Activated B cell treated with CpG ODN at 0.5 μM for 24 hours (primary cell): ENCODE measurements at regions not wholly inside any gene's neighbourhood (a gene's known extent, or its start where the extent isn't known, plus 50 kb on each side); places are given as distances from the start of the nearest gene placed in this dataset.

Experiments used
- ATAC-seq: fragments of 200-7000 bp; cut with Tn5 transposase; one replicate; pipeline ENCODE4 v1.10.0; 2021; ENCODE audit warnings: low read depth, mild to moderate bottlenecking, moderate library complexity
- CTCF ChIA-PET: fragments of 350-600 bp; sonication (Branson Sonifier 250); formaldehyde crosslinking; loops from one replicate; lab custom pipeline; 2021; ENCODE audit warnings: antibody characterized with exemption; lab: Charles Lee
- POLR2A ChIA-PET: fragments of 350-600 bp; sonication (Branson Sonifier 250); formaldehyde crosslinking; loops from one replicate; lab custom pipeline; 2021; ENCODE audit warnings: antibody characterized with exemption; lab: Charles Lee
- DNase-seq: peaks from one replicate; pipeline ENCODE4 v3.0.0; 2022
- H3K27ac Mint-ChIP-seq: one replicate; pipeline ENCODE4 v1.8.0; 2020; ENCODE audit warnings: mixed read lengths
- H3K27me3 Mint-ChIP-seq: one replicate; pipeline ENCODE4 v1.8.0; 2021; ENCODE audit warnings: mixed read lengths
- H3K36me3 Mint-ChIP-seq: one replicate; pipeline ENCODE4 v1.8.0; 2021; ENCODE audit warnings: low read depth, mixed read lengths
- H3K4me1 Mint-ChIP-seq: one replicate; pipeline ENCODE4 v1.8.0; 2021; ENCODE audit warnings: mixed read lengths
- H3K4me3 Mint-ChIP-seq: one replicate; pipeline ENCODE4 v1.8.0; 2020; ENCODE audit warnings: mild to moderate bottlenecking, mixed read lengths
- H3K9me3 Mint-ChIP-seq: one replicate; pipeline ENCODE4 v1.8.0; 2020; ENCODE audit warnings: mixed read lengths
- intact Hi-C: fragments of 100-400 bp; cut with micrococcal nuclease; formaldehyde crosslinking; loops from one replicate; pipeline ENCODE4 v1.15.1; 2024
- TF ChIP-seq, protein P1 (sequence below): fragments of 200-600 bp; IDR thresholded peaks from one replicate; pipeline ENCODE4 v1.8.0; 2022; ENCODE audit warnings: antibody characterized with exemption, mild to moderate bottlenecking

DNA sequence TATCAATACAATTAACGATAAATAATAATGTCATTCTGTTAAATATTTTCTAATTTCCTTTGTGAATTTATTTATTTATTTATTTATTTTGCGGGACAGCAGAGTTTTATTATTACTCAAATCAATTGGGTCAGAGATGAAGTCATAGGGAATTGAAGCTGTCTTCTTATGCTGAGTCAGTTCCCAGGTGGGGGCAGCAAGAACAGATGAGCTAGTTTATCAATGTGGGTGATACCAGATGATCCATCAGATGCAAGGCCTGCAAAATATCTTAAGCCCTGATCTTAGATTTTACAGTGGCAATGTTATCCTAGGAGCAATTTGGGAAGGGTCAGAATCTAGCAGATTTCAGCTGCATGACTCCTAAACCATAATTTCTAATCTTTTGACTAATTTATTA is 1050.3 kb downstream of the OTOL1 start:
- DNase-seq = no peak
- Mint-ChIP-seq H3K4me3 (no peak overlapping the region), H3K4me1 (no peaks in the 10 kb centered on the region), H3K9me3 (peaks cover 2% of the 10 kb centered on the region), H3K27ac (no peak overlapping the region), H3K27me3 (no peaks in the 10 kb centered on the region), H3K36me3 (no peaks in the 10 kb centered on the region)
- POLR2A ChIA-PET = no interaction called here
- no peak for ATAC-seq
- intact Hi-C loops = no loop called here
- TF ChIP-seq, protein P1, sequence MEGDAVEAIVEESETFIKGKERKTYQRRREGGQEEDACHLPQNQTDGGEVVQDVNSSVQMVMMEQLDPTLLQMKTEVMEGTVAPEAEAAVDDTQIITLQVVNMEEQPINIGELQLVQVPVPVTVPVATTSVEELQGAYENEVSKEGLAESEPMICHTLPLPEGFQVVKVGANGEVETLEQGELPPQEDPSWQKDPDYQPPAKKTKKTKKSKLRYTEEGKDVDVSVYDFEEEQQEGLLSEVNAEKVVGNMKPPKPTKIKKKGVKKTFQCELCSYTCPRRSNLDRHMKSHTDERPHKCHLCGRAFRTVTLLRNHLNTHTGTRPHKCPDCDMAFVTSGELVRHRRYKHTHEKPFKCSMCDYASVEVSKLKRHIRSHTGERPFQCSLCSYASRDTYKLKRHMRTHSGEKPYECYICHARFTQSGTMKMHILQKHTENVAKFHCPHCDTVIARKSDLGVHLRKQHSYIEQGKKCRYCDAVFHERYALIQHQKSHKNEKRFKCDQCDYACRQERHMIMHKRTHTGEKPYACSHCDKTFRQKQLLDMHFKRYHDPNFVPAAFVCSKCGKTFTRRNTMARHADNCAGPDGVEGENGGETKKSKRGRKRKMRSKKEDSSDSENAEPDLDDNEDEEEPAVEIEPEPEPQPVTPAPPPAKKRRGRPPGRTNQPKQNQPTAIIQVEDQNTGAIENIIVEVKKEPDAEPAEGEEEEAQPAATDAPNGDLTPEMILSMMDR = no peak
- CTCF ChIA-PET = no interaction called here

DNA sequence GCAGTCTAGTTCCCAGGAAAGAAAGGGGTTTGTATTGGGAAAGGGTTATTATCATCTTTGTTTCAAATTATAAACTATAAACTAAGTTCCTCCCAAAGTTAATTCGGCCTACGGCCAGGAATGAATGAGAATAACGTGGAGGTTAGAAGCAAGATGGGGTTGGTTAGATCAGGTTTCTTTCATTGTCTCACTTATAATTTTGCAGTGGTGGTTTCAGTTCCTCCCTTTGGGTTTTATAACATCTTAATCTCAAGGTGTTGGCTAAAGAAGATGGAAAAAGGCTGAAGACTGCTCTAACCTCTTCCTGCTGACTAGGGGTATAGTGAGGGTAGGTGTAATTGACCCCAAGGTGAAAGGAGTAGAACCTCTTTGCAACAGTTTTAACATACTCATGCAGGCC is 1050.7 kb downstream of the OTOL1 start:
- H3K9me3 Mint-ChIP-seq = peaks cover 3% of the 10 kb centered on the region
- POLR2A ChIA-PET = no interaction called here
- H3K36me3 Mint-ChIP-seq = no peaks in the 10 kb centered on the region
- CTCF ChIA-PET = no interaction called here
- ATAC-seq = no peak
- no peaks in the 10 kb centered on the region for H3K4me1 Mint-ChIP-seq
- DNase-seq = no peak
- no peak overlapping the region for H3K27ac Mint-ChIP-seq
- TF ChIP-seq, protein P1 = no peak
- no peaks in the 10 kb centered on the region for H3K27me3 Mint-ChIP-seq
- no peak overlapping the region for H3K4me3 Mint-ChIP-seq
- intact Hi-C loops = no loop called here

DNA sequence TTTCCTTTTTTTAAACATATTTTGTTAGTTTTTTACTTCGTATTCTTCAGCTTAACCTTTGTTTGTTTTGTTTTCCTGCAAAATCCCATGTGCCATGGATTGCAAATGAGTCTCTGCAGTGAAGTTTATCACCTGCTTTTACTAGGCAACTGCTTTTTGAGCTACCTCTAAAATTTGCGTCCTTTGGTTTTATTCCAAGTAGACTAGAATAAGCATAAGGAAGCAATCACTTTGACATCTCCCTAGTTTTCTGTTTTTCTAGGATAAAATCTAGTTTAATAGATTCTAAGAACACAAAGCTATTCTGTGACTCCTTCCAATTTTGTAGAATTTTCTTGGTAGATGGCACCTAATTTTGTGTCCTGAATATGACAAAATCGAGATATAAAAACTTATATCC is 1059.2 kb downstream of the OTOL1 start:
- H3K4me1 Mint-ChIP-seq = no peaks in the 10 kb centered on the region
- H3K9me3 Mint-ChIP-seq = peaks cover 5% of the 10 kb centered on the region
- intact Hi-C loops = no loop called here
- no peak overlapping the region for H3K4me3 Mint-ChIP-seq
- DNase-seq (no peak), ATAC-seq (no peak)
- no peaks in the 10 kb centered on the region for H3K27me3 Mint-ChIP-seq
- no peak overlapping the region for H3K27ac Mint-ChIP-seq
- ChIA-PET CTCF (no interaction called here), POLR2A (no interaction called here)
- TF ChIP-seq, protein P1 = no peak
- H3K36me3 Mint-ChIP-seq = no peaks in the 10 kb centered on the region

DNA sequence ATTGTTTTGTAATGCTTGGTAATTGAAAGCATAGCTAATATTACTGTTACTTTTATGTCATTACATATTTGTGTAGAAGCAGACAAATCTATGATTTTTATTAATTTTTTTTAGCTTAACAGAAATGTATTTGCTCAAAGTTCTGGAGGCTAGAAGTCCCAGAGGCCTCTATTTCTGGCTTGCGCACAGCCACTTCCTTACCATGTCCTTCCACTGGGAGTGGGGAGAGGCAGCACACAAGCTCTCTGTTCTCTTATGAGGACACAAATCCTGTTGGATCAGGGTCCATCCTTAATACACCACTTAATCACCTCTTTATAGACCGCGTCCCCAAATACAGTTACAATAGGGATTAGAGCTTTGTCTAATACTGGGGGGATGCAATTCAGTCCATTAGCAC is 1061.4 kb downstream of the OTOL1 start:
- no peak overlapping the region for H3K4me3 Mint-ChIP-seq
- peaks cover 2% of the 10 kb centered on the region for H3K9me3 Mint-ChIP-seq
- ChIA-PET CTCF (no interaction called here), POLR2A (no interaction called here)
- H3K27me3 Mint-ChIP-seq = no peaks in the 10 kb centered on the region
- ATAC-seq (no peak), DNase-seq (no peak)
- no peak overlapping the region for H3K27ac Mint-ChIP-seq
- TF ChIP-seq, protein P1 = no peak
- no peaks in the 10 kb centered on the region for H3K36me3 Mint-ChIP-seq
- intact Hi-C loops = no loop called here
- no peaks in the 10 kb centered on the region for H3K4me1 Mint-ChIP-seq

DNA sequence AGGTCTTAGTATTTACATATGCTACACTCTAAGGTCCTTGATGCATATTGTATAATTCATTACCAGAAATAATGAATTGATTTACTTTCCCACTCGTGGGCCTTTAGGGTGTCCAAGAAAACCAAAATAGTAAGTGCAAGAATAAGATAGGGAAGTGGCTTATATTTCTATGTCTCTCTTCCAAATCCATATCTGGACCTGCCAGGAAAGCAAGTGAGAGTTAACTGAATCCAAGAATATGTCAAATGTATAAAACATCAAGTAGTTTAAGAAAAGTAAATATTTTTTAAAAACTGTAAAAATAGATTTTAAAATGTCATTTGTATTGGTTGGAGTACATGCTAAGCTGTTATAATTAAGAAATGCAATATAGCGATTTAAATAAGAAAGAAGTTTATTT is 1072.1 kb downstream of the OTOL1 start:
- POLR2A ChIA-PET = no interaction called here
- Mint-ChIP-seq H3K36me3 (no peaks in the 10 kb centered on the region), H3K27me3 (no peaks in the 10 kb centered on the region), H3K4me3 (no peak overlapping the region), H3K4me1 (no peaks in the 10 kb centered on the region), H3K9me3 (peaks cover 10% of the 10 kb centered on the region), H3K27ac (no peak overlapping the region)
- CTCF ChIA-PET = no interaction called here
- ATAC-seq = no peak
- DNase-seq = no peak
- intact Hi-C loops = no loop called here
- TF ChIP-seq, protein P1 = no peak
